ENCODE measurements at regions not wholly inside any gene's neighbourhood (a gene's known extent, or its start where the extent isn't known, plus 50 kb on each side); places are given as distances from the start of the nearest gene placed in this dataset.
"Not testable (repeated sequence)": the region's sequence is repeated elsewhere in the genome, so short reads cannot be mapped to it uniquely, and the experiment has no call there.

DNA sequence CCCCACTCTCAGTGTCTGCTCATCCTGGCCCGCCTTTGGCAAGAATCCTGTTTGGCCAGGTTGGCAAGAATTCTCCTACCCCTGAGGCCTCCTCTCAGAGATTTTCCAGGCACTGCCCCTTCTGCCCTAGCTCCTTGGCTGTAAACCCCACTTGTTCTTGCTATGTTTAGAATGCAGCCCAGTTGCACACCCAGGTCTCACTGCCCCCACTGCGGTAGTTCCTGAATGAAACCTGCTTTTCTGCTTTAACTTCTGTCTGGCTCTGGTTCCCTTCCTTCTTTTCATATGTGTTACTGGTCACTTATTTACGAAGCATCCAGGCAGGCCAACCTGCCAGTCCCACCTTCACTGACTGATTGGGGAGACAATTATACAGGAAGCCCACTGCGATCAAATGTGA is 576.9 kb downstream of the GLRX3 start:
- Mint-ChIP-seq H3K4me1 (no peaks in the 10 kb centered on the region), H3K4me3 (no peak overlapping the region), H3K36me3 (ENCODE audit: low read depth) (no peaks in the 10 kb centered on the region), H3K27me3 (no peaks in the 10 kb centered on the region), H3K27ac (no peak overlapping the region)
- no peak for DNase-seq
- no peak for ATAC-seq
- peaks cover 2% of the 10 kb centered on the region for H3K9me3 ChIP-seq (ENCODE audit: control insufficient read depth, low read length, poor library complexity, severe bottlenecking)

- Mint-ChIP-seq H3K4me1 (no peaks in the 10 kb centered on the region), H3K36me3 (ENCODE audit: low read depth) (no peaks in the 10 kb centered on the region), H3K4me3 (no peak overlapping the region), H3K27me3 (no peaks in the 10 kb centered on the region), H3K27ac (no peak overlapping the region)
- ATAC-seq (no peak), DNase-seq (no peak)
- H3K9me3 ChIP-seq (ENCODE audit: control insufficient read depth, low read length, poor library complexity, severe bottlenecking), result peaks cover 2% of the 10 kb centered on the region
These were observed 577.5 kb downstream of the GLRX3 start for GRCh38 chr10:130713731-130714130.

GRCh38 chr10:130714742-130715467 is 578.7 kb downstream of the GLRX3 start:
- Mint-ChIP-seq H3K4me3 (no peak overlapping the region), H3K27ac (no peak overlapping the region), H3K4me1 (no peaks in the 10 kb centered on the region), H3K36me3 (ENCODE audit: low read depth) (no peaks in the 10 kb centered on the region), H3K27me3 (no peaks in the 10 kb centered on the region)
- DNase-seq (no peak), ATAC-seq (no peak)
- H3K9me3 ChIP-seq (ENCODE audit: control insufficient read depth, low read length, poor library complexity, severe bottlenecking), result peaks cover 2% of the 10 kb centered on the region

GRCh38 chr10:130715686-130716670 is 579.8 kb downstream of the GLRX3 start:
- Mint-ChIP-seq H3K36me3 (ENCODE audit: low read depth) (no peaks in the 10 kb centered on the region), H3K4me1 (no peaks in the 10 kb centered on the region), H3K27ac (no peak overlapping the region), H3K27me3 (no peaks in the 10 kb centered on the region), H3K4me3 (no peak overlapping the region)
- DNase-seq, result no peak
- peaks cover 2% of the 10 kb centered on the region for H3K9me3 ChIP-seq (ENCODE audit: control insufficient read depth, low read length, poor library complexity, severe bottlenecking)
- no peak for ATAC-seq

GRCh38 chr10:130717083-130717482 is 580.9 kb downstream of the GLRX3 start:
- no peaks in the 10 kb centered on the region for H3K36me3 Mint-ChIP-seq (ENCODE audit: low read depth)
- H3K9me3 ChIP-seq (ENCODE audit: control insufficient read depth, low read length, poor library complexity, severe bottlenecking), result no peaks in the 10 kb centered on the region
- DNase-seq (no peak), ATAC-seq (no peak)
- H3K4me1 Mint-ChIP-seq, result no peaks in the 10 kb centered on the region
- no peak overlapping the region for H3K4me3 Mint-ChIP-seq
- no peak overlapping the region for H3K27ac Mint-ChIP-seq
- no peaks in the 10 kb centered on the region for H3K27me3 Mint-ChIP-seq

DNA sequence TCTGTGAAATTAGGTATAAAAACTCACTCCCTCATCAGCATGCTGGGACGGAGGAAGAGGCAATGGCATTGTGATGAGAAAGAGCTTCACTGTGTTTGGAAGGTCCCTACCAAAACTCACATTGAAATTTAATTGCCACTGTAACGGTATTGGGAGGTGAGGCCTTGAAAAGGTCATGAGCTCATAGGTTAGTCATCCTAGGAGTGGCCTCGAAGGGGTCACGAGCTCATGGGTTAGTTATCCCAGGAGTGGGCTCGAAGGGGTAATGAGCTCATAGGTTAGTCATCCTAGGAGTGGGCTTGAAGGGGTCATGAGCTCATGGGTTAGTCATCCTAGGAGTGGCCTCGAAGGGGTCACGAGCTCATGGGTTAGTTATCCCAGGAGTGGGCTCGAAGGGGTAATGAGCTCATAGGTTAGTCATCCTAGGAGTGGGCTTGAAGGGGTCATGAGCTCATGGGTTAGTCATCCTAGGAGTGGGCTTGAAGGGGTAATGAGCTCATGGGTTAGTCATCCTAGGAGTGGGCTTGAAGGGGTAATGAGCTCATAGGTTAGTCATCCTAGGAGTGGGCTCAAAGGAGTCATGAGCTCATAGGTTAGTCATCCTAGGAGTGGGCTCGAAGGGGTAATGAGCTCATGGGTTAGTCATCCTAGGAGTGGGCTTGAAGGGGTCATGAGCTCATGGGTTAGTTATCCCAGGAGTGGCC is 582.7 kb downstream of the GLRX3 start:
- not testable (repeated sequence) for H3K36me3 Mint-ChIP-seq (ENCODE audit: low read depth); H3K27me3 Mint-ChIP-seq; H3K9me3 ChIP-seq (ENCODE audit: control insufficient read depth, low read length, poor library complexity, severe bottlenecking); DNase-seq; ATAC-seq; H3K4me1 Mint-ChIP-seq; H3K4me3 Mint-ChIP-seq; H3K27ac Mint-ChIP-seq

GRCh38 chr10:130719448-130719752 is 583.2 kb downstream of the GLRX3 start:
- ATAC-seq, result no peak
- H3K27me3 Mint-ChIP-seq, result no peaks in the 10 kb centered on the region
- H3K4me3 Mint-ChIP-seq, result no peak overlapping the region
- no peak overlapping the region for H3K27ac Mint-ChIP-seq
- no peaks in the 10 kb centered on the region for H3K4me1 Mint-ChIP-seq
- H3K36me3 Mint-ChIP-seq (ENCODE audit: low read depth), result no peaks in the 10 kb centered on the region
- DNase-seq, result no peak
- H3K9me3 ChIP-seq (ENCODE audit: control insufficient read depth, low read length, poor library complexity, severe bottlenecking), result no peaks in the 10 kb centered on the region

DNA sequence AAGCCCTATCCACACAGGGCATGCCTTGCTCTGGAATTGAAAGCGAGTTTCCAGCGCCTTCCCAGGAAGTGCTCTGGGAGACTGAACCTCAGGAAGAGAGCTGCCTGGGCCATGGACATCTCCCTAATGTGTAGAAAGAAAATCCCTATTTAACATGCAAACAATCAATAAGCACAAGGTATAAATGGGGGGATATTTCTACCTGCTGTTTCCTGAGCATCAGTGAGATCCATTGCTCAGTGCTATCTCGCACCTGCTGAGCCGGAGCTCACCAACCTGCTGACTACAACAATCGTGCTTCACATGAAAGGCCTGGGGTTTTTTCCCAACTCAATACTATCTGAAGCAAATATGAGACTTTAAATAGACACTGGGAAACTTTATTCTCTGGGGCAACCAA is 584.0 kb downstream of the GLRX3 start:
- no peaks in the 10 kb centered on the region for H3K9me3 ChIP-seq (ENCODE audit: control insufficient read depth, low read length, poor library complexity, severe bottlenecking)
- Mint-ChIP-seq H3K27me3 (no peaks in the 10 kb centered on the region), H3K4me3 (no peak overlapping the region), H3K4me1 (no peaks in the 10 kb centered on the region), H3K36me3 (ENCODE audit: low read depth) (no peaks in the 10 kb centered on the region), H3K27ac (no peak overlapping the region)
- no peak for ATAC-seq
- DNase-seq, result no peak

DNA sequence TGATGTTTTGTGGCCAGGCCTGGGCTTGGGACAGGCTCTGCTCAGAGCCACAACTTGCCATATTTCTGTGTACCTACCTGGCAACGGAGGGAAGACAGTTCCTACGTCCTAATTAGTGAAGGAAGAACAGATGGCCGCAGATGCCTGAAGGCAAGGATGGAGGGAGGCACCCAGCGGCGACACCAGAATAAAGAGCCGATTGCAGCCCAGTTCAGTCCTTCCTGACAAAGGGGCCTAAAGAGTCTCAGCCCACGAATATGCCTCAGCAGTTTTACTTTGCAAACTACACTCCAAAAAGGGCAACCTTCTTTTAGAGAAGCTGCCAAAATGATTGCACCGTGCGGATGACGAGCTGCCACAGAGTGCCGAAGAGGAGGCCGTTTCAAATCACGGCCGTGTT is 585.8 kb downstream of the GLRX3 start:
- H3K9me3 ChIP-seq (ENCODE audit: control insufficient read depth, low read length, poor library complexity, severe bottlenecking), result no peaks in the 10 kb centered on the region
- H3K27me3 Mint-ChIP-seq, result peaks cover 6% of the 10 kb centered on the region
- no peaks in the 10 kb centered on the region for H3K4me1 Mint-ChIP-seq
- no peak overlapping the region for H3K4me3 Mint-ChIP-seq
- H3K36me3 Mint-ChIP-seq (ENCODE audit: low read depth), result no peaks in the 10 kb centered on the region
- DNase-seq, result no peak
- no peak overlapping the region for H3K27ac Mint-ChIP-seq
- no peak for ATAC-seq

DNA sequence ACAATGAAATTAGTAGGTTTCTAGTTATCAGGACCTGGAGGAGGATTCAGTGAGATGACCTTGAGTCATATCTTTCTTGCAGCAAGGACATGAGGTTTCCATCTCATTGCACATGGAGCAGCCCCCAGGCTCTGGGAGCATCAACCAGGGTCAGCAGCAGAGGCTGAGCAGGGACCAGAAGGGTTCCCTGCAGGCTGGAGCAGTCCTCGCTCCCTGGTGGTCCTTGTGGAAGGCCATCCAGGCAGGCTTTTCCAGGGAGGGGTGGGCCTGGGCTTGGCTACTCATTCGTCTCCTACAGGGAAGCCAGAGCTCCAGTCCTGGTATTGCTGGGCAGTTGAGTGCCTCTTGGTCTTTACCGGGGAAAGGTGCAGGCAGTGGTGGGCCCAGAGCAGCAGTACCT is 587.5 kb downstream of the GLRX3 start:
- peaks cover 6% of the 10 kb centered on the region for H3K27me3 Mint-ChIP-seq
- no peaks in the 10 kb centered on the region for H3K4me1 Mint-ChIP-seq
- H3K9me3 ChIP-seq (ENCODE audit: control insufficient read depth, low read length, poor library complexity, severe bottlenecking), result no peaks in the 10 kb centered on the region
- H3K4me3 Mint-ChIP-seq, result no peak overlapping the region
- DNase-seq (no peak), ATAC-seq (no peak)
- no peaks in the 10 kb centered on the region for H3K36me3 Mint-ChIP-seq (ENCODE audit: low read depth)
- H3K27ac Mint-ChIP-seq, result no peak overlapping the region

GRCh38 chr10:130725474-130725970 is 586.0 kb downstream of the TCERG1L start:
- H3K27me3 Mint-ChIP-seq, result peaks cover 6% of the 10 kb centered on the region
- no peak overlapping the region for H3K4me3 Mint-ChIP-seq

DNA sequence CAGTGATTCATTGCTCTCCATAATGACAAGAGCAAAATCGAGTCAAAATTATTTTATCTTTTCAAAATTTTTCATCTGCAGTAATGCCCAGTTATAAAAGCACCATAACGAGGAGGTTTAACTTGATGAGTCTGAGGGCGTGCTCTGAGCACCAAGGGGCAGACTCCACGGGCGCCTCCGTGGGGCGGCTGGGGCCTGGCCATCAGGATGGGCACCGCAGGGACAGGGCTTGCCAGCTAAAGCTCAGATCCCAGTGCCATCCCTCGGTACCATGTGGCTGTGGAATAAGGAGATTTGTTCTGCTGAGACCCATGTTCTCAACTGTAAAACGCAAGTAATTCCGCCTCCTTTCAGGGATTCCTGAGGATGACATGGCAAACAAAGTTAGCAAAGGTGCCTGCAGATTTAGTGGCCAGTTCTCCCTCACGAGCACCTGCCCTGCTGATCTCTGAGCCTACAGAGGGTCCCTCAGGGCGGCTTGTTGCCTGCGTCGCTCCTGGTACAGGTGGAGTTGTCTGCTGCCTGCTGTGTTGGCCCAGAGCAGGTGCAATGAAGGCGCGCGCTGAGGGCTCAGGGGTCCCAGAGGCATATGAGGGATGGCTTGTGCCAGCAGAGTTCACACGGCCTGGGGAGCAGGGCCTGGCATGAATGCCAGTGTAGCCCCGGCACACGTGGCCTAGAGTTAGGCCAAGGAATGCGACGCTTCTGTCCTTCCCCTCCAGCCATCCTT is 584.4 kb downstream of the TCERG1L start:
- Mint-ChIP-seq H3K36me3 (ENCODE audit: low read depth) (no peaks in the 10 kb centered on the region), H3K27ac (no peak overlapping the region), H3K4me1 (no peaks in the 10 kb centered on the region), H3K27me3 (peaks cover 6% of the 10 kb centered on the region), H3K4me3 (no peak overlapping the region)
- ATAC-seq, result no peak
- H3K9me3 ChIP-seq (ENCODE audit: control insufficient read depth, low read length, poor library complexity, severe bottlenecking), result no peaks in the 10 kb centered on the region
- DNase-seq, result no peak

More at GRCh38 chr10:130725474-130725970, 586.0 kb downstream of the TCERG1L start:
- no peak overlapping the region for H3K27ac Mint-ChIP-seq
- ATAC-seq (no peak), DNase-seq (no peak)
- H3K36me3 Mint-ChIP-seq (ENCODE audit: low read depth), result no peaks in the 10 kb centered on the region
- no peaks in the 10 kb centered on the region for H3K9me3 ChIP-seq (ENCODE audit: control insufficient read depth, low read length, poor library complexity, severe bottlenecking)
- no peaks in the 10 kb centered on the region for H3K4me1 Mint-ChIP-seq

All from T-helper 17 cell (primary cell).